EL (cell line): ENCODE measurements at regions not wholly inside any gene's neighbourhood (a gene's known extent, or its start where the extent isn't known, plus 50 kb on each side); places are given as distances from the start of the nearest gene placed in this dataset.

Source experiments
- DNase-seq: peaks from one replicate; pipeline ENCODE4 v3.0.0-alpha.2; 2016

- peak; percentile 9 for DNase-seq
Observed at GRCh38 chr6:153210083-153210482, 79.0 kb upstream of the RGS17 start.

- no peak for DNase-seq
Observed at GRCh38 chr6:153208706-153209105, 77.6 kb upstream of the RGS17 start.

- no peak for DNase-seq
Observed at GRCh38 chr6:153207617-153208016, 76.5 kb upstream of the RGS17 start.

GRCh38 chr6:153207006-153207405 is 75.9 kb upstream of the RGS17 start:
- no peak for DNase-seq

- DNase-seq, result no peak
Observed at GRCh38 chr6:153192943-153193885, 62.1 kb upstream of the RGS17 start.

GRCh38 chr6:153183925-153184324 is 52.8 kb upstream of the RGS17 start:
- no peak for DNase-seq
